NCI-H524 treated with DMSO at 0.1 percent for 48 hours (cell line): ENCODE measurements at regions not wholly inside any gene's neighbourhood (a gene's known extent, or its start where the extent isn't known, plus 50 kb on each side); places are given as distances from the start of the nearest gene placed in this dataset.
A peak's percentile ranks its signal among the peaks of the same experiment; 100 is the strongest.

Experiments
- DNase-seq: peaks from one replicate; lab custom pipeline; 2025; lab: John Stamatoyannopoulos, UW

GRCh38 chr22:47776329-47776728, 1013.9 kb downstream of the TBC1D22A start:
- no peak for DNase-seq

- no peak for DNase-seq
Observed at GRCh38 chr22:47775686-47776085, 1013.2 kb downstream of the TBC1D22A start.

DNA sequence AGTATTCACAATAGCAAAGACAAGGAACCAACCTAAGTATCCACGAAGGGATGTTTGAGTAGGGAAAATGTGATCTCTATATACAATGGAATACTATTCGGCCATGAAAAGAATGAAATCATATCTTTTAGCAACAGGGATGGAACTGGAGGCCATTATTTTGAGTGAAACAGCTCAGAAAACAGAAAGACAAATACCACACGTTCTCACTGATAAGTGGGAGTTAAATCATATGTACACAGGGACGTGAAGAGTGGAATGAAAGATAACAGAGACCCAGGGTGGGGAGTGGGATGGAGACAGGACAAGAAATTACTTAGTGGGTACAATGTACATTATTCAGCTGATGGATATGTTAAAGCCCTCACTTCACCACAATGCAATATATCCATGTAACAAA, 1012.7 kb downstream of the TBC1D22A start:
- DNase-seq, result no peak

- no peak for DNase-seq
Observed at GRCh38 chr22:47773635-47774034, 1011.2 kb downstream of the TBC1D22A start.

GRCh38 chr22:47772864-47773263, 1010.4 kb downstream of the TBC1D22A start:
- DNase-seq, result no peak

DNA sequence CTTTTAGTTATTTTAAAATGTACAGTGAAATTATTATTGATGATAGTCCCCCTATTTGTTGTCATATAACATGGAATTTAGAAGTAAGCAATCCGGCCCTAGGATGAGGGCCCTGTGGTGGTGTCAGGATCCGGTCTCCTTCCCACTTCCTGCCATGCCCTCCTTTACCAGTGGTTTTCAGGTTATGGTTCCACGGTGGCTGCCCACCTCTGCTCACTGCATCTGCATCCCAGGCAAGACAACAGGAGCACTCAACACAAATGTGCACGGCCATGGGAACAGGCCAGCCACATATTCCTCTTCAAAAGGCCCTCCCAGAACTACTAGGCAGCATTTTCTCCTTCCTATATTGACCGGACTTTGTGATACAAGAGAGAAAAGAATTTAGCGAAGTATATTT, 1007.2 kb downstream of the TBC1D22A start:
- DNase-seq, result no peak

GRCh38 chr22:47768027-47768426, 1005.6 kb downstream of the TBC1D22A start:
- no peak for DNase-seq

DNA sequence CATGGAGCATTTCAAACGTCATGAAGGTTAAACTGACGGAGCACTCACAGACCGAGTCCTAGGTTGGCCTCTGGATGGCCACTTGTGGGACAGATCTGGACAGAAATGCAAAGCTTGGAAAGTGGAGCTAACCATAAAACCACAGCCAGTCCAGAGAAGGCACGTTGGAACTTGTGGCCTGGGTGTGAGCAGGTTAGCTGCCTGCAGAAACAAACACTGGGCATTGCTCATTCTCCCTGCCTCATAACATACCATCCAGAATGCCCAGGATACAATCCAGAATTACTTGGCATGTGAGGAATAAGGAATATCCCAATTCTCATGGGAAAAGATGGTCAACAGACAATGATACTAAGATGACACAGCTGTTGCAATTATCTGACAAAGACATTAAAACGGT, 1005.0 kb downstream of the TBC1D22A start:
- no peak for DNase-seq

- DNase-seq, result no peak
Observed at GRCh38 chr22:47765757-47766156, 1003.3 kb downstream of the TBC1D22A start.

GRCh38 chr22:47762141-47762540, 999.7 kb downstream of the TBC1D22A start:
- no peak for DNase-seq

DNA sequence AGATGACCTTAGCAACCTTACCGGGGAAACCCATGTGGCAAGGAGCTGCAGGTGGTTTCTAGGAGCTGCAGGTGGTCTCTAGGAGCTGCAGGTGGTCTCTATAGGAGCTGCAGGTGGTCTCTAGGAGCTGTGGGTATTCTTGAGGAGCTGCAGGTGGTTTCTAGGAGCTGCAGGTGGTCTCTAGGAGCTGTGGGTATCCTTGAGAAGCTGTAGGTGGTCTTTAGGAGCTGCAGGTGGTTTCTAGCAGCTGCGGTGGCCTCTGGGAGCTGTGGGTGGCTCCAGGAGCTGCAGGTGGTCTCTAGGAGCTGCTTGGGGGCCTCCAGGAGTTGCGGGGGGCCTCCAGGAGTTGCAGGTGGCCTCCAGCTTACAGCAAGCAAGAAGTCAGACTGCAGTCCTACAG, 997.5 kb downstream of the TBC1D22A start:
- DNase-seq, result no peak

GRCh38 chr22:47757741-47758140, 995.3 kb downstream of the TBC1D22A start:
- DNase-seq, result no peak

DNA sequence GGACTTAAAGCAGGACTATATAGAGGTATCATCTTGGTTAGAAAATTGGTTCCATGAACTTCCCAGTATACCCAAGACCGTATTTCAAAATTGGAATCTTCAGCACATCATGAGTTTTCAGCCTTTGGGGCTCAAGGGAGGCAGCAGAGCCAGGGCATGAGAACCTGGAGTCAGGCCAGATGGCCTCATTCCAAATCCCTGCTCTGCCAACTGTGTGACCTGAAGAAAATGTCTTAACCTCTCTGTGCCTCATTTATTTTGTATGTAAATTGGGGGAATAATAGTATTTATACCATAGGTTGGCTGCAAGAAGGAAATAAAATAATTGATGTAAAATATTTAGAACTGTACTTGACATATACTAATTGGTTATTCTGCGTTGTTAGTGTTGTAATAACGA, 987.6 kb downstream of the TBC1D22A start:
- no peak for DNase-seq

GRCh38 chr22:47748957-47749356, 986.5 kb downstream of the TBC1D22A start:
- DNase-seq, result no peak

DNA sequence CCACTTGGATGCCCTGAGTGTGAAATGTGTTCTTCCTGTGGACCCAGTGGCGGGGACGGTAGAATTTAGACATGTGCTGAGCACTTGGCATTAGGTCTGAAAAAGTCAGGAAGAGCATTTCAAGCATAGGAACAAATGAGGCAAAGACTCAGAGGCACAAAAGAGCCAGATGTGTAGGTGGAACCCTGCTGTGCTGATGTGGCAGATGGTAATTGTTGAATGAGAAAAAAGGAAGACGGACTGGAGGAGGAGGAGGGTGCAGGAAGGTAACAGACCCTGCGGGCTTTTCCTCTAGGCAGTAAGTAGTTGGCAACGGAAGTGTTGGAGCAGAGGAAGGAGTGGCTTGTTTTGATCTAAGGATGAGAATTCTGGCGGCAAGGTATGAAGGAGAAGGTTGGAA, 985.8 kb downstream of the TBC1D22A start:
- DNase-seq, result peak; percentile 76

GRCh38 chr22:47740109-47740805, 977.8 kb downstream of the TBC1D22A start:
- DNase-seq, result no peak

DNA sequence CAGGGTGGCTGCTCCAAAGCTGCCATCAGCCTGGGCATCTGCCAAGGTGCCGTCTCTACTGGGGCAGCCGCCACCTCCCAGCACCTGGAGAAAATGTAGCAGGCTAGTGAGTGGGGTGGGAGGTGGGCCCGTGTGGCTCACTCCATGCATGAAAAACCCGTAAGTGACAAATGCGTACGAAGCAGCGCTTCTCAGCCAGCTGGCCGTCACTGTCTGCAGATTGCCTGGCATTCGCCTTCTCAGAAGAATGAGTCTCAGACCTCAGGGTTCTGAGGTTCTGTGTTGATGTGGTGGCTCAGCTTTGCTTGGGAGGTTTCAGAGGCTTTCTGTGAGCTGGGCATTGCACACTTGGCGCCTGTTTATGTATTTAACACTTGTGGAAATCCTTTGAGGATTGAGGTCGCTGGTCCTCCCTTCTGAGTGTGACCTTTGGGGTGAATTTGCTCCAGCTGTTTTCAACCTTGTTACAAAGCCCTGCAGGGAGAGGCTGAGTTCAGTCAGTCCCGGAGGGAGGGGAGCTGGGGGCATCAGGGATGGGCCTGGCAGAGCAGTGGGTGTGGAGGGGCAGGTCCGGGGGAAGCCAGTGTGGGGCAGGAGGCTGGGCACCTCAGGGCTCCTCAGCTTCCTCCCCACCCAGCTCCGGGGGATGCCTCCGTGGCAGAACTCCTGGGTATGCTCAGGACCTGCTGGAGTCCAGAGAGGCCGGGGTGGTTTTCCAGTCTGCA, 977.0 kb downstream of the TBC1D22A start:
- DNase-seq, result no peak

DNA sequence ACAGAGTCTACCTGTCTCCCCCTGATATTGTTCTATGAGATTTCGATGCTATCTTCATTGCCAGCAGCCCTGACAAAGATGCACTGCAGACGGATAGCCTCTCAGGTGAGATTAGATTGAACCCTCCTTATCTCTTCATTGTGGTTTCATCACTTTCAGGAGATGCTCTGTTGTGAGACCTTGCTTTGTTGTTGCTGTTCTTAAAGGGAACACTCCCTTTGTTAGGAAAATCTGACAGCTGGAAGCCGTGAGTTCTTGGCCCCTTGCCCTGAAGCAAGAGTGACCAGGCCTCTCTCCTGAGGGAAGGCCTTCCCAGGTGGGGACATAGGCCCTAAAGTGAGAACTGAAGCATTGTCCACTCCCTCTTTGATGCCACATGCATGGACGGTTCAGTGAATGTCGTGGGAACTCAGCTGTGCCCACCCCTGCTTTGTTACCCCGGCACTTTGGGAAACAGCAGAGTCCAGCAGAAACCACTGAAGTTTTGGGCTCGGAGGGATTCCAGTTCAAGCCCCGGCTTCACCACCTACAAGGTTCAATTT, 976.1 kb downstream of the TBC1D22A start:
- no peak for DNase-seq

GRCh38 chr22:47736186-47737034, 974.0 kb downstream of the TBC1D22A start:
- no peak for DNase-seq

- DNase-seq, result no peak
Observed at GRCh38 chr22:47734511-47734910, 972.1 kb downstream of the TBC1D22A start.

DNA sequence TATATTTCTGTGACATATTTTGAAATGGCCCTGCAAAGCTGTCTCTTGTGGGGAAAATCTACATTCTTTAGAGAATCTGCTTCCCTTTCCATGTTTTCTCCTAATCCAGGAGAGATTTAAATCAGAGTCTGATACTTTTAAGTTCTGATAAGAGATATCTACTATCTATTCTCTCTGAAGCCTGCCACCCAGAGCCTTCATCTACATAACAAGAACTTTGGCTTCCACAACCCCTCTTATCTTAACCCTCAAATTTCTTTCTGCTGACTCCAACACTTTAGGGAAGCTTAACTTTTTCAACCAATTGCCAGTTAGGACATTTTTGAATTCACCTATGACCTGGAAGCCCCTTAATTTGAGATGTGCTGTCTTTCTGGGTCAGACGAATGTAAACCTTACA, 965.2 kb downstream of the TBC1D22A start:
- no peak for DNase-seq

DNA sequence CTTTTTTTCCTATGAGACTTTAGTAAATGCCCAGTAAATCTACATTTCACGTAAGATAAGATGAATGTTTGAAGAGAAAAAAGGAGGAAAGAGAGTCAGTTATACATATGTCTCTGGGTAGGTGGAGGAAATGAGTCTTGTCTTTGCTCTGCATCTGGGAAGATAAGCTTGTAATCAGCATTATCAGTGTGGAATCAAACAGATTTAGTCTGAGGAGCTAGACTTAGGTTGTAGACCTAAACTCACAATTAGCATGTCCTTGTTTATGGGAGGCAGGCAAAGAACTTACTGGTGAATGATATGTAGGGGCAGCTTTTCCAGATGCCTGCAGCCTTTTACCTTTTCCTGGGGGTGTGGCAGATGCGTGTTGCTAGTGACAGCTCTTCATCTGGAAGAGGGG, 962.3 kb downstream of the TBC1D22A start:
- DNase-seq, result no peak

DNA sequence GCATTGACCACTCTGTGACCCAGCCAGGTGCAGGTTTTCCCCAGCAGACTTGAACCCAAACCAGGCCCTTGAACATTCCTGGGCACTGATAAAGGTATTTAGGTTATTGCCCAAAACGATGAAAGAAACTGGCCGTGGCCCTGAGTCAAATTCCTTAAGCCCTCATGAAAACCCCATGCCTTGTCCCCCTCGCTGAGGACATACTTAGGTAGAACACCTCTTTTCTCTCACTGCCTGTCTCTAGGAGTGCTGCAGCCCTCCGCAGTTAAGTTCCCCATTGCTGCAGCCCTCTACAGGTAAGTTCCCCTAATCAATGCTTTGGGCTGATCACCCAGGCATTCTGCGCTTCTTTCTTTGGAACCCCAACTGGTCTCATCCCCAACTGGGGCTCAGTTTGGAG, 961.6 kb downstream of the TBC1D22A start:
- DNase-seq, result no peak
